COR-L47 (cell line): ENCODE measurements at regions not wholly inside any gene's neighbourhood (a gene's known extent, or its start where the extent isn't known, plus 50 kb on each side); places are given as distances from the start of the nearest gene placed in this dataset.

ENCODE experiments used
- DNase-seq: peaks from one replicate; lab custom pipeline; 2025; lab: John Stamatoyannopoulos, UW

- no peak for DNase-seq
Measured at GRCh38 chr10:107230887-107231286, 66.4 kb upstream of the SORCS1 start.

GRCh38 chr10:107215681-107216080 is 51.2 kb upstream of the SORCS1 start:
- no peak for DNase-seq
